WERI-Rb-1 (cell line): ENCODE measurements at regions not wholly inside any gene's neighbourhood (a gene's known extent, or its start where the extent isn't known, plus 50 kb on each side); places are given as distances from the start of the nearest gene placed in this dataset.
A peak's percentile ranks its signal among the peaks of the same experiment; 100 is the strongest.
"Not testable (repeated sequence)": the region's sequence is repeated elsewhere in the genome, so short reads cannot be mapped to it uniquely, and the experiment has no call there.

Experiments
- DNase-seq: peaks from one replicate; pipeline ENCODE4 v3.0.0-alpha.2; 2020
- H3K27ac ChIP-seq: fragments of 250-450 bp; sonication (Bioruptor Pico); 2 replicates; pipeline ENCODE4 v1.5.1; 2020; ENCODE audit warnings: mild to moderate bottlenecking, moderate library complexity
- H3K27me3 ChIP-seq: fragments of 250-450 bp; sonication (Bioruptor Pico); 2 replicates; pipeline ENCODE4 v1.5.1; 2021; ENCODE audit warnings: mild to moderate bottlenecking, low read depth, moderate library complexity; ENCODE audit not compliant: insufficient read depth, severe bottlenecking
- H3K36me3 ChIP-seq: fragments of 250-450 bp; sonication (Bioruptor Pico); 2 replicates; pipeline ENCODE4 v1.5.1; 2020; ENCODE audit warnings: mild to moderate bottlenecking, moderate library complexity
- H3K4me3 ChIP-seq: 2 replicates; pipeline ENCODE4 v1.5.1; 2011; ENCODE audit warnings: low read depth, mild to moderate bottlenecking, control low read depth, low read length
- H3K9me3 ChIP-seq: fragments of 250-450 bp; sonication (Bioruptor Pico); 2 replicates; pipeline ENCODE4 v1.5.1; 2021; ENCODE audit warnings: mild to moderate bottlenecking, moderate library complexity; ENCODE audit not compliant: severe bottlenecking
- TF ChIP-seq, protein P1 (sequence below): IDR thresholded peaks from 2 replicates; pipeline ENCODE4 v1.5.1; 2011; ENCODE audit warnings: low read depth, mild to moderate bottlenecking, control low read depth, inconsistent platforms, low read length

DNA sequence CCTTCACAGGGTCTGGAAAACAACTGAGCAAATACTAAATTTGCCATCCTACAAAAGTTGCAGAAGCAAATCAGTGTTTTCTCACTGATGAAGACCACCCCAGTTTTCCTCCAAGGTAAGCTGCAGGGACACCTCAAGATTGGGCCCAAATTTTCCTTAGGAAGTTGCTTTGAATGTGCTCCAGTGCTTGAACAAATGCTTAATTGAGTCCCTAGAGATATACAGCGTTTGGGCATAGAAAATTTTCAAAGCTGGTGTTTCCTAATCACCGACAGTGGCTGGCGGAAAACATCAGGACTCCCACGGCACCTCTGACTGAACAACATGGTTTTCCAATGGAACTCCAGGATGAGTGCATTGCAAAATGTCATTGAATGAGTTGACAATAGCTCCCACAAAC is 92.5 kb upstream of the HMGA2 start:
- H3K9me3 ChIP-seq: no peaks in the 10 kb centered on the region
- H3K4me3 ChIP-seq: no peak overlapping the region
- no peaks in the 10 kb centered on the region for H3K27me3 ChIP-seq
- DNase-seq: no peak
- no peak overlapping the region for H3K27ac ChIP-seq
- H3K36me3 ChIP-seq: no peaks in the 10 kb centered on the region
- TF ChIP-seq, protein P1, sequence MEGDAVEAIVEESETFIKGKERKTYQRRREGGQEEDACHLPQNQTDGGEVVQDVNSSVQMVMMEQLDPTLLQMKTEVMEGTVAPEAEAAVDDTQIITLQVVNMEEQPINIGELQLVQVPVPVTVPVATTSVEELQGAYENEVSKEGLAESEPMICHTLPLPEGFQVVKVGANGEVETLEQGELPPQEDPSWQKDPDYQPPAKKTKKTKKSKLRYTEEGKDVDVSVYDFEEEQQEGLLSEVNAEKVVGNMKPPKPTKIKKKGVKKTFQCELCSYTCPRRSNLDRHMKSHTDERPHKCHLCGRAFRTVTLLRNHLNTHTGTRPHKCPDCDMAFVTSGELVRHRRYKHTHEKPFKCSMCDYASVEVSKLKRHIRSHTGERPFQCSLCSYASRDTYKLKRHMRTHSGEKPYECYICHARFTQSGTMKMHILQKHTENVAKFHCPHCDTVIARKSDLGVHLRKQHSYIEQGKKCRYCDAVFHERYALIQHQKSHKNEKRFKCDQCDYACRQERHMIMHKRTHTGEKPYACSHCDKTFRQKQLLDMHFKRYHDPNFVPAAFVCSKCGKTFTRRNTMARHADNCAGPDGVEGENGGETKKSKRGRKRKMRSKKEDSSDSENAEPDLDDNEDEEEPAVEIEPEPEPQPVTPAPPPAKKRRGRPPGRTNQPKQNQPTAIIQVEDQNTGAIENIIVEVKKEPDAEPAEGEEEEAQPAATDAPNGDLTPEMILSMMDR: no peak

DNA sequence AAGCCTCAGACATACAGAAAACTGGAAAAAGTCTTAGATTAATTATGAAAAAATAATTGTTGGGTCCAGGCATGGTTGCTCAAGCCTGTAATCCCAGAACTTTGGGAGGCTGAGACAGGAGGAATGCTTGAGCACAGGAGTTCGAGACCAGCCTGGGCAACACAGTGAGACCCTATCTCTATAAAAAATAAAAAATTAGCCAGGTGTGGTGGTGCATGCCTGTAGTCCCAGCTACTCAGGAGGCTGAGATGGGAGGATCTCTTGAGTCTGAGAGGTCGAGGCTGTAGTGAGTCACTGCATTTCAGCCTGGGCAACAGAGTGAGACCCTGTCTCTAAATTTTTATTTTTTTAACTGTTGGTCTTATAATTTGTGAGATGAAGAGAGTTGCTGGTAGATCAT is 90.6 kb upstream of the HMGA2 start:
- not testable (repeated sequence) for H3K4me3 ChIP-seq, H3K36me3 ChIP-seq, H3K9me3 ChIP-seq, DNase-seq, H3K27me3 ChIP-seq, H3K27ac ChIP-seq

DNA sequence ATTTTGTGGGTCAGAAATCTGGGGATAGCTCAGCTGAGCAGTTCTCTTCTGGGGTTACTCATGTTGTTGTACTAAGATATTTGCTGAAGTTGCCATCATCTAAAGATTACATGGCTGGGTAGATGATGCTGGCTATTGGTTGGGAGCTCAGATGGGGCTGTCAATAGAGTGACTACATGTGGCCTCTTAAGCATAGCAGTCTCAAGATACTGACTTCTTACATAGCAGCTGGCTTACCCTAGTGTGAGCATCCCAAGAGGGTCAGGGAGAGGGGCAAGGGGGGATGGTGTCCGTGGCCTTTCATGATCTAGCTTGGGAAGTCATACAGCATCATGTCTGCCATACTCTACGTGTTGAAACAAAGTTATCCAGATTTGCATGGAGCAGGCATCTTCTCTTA is 90.1 kb upstream of the HMGA2 start:
- no peak for DNase-seq
- TF ChIP-seq, protein P1: no peak
- no peak overlapping the region for H3K27ac ChIP-seq
- no peaks in the 10 kb centered on the region for H3K9me3 ChIP-seq
- no peaks in the 10 kb centered on the region for H3K36me3 ChIP-seq
- H3K27me3 ChIP-seq: no peaks in the 10 kb centered on the region
- H3K4me3 ChIP-seq: no peak overlapping the region

DNA sequence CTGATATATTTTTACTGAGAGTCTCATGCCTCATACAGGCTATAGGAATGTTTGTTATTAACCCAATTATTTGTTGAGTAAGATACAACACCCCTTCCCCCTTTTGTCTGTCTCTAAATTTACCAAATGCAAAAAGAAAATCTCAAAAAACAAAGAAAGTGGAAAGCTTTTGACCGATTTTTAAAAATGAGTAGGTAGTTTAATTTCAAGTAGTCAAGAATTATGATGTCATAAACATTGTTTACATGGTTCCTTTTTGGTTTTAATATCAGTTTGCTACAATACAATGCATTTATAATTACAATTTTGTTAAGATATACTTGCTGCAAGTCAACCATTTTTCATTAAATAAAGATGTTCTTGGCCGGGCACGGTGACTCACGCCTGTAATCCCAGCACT is 84.7 kb upstream of the HMGA2 start:
- Histone ChIP-seq H3K27me3 (no peaks in the 10 kb centered on the region), H3K36me3 (no peaks in the 10 kb centered on the region), H3K9me3 (no peaks in the 10 kb centered on the region), H3K4me3 (no peak overlapping the region), H3K27ac (no peak overlapping the region)
- TF ChIP-seq, protein P1: no peak
- DNase-seq: no peak

DNA sequence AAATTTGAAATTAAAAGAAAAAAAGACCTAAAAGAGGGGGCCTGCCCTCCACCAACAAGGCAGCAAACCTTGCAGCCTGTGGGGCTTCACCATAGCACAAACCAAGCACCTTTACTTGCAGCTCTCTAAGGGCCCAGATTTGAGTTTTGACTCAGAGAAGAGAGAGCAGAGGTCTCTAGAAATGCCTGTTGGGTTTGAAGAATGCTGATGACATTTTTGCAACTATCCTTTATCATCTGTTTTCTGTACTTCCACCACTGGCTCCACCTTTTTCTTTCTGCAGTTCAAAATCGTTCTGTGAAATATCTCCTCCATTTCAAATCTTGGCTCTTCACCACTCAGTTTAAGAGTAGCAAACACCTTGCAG is 83.8 kb upstream of the HMGA2 start:
- no peak for DNase-seq
- no peak overlapping the region for H3K4me3 ChIP-seq
- no peaks in the 10 kb centered on the region for H3K9me3 ChIP-seq
- no peaks in the 10 kb centered on the region for H3K27me3 ChIP-seq
- TF ChIP-seq, protein P1: no peak
- no peaks in the 10 kb centered on the region for H3K36me3 ChIP-seq
- no peak overlapping the region for H3K27ac ChIP-seq

DNA sequence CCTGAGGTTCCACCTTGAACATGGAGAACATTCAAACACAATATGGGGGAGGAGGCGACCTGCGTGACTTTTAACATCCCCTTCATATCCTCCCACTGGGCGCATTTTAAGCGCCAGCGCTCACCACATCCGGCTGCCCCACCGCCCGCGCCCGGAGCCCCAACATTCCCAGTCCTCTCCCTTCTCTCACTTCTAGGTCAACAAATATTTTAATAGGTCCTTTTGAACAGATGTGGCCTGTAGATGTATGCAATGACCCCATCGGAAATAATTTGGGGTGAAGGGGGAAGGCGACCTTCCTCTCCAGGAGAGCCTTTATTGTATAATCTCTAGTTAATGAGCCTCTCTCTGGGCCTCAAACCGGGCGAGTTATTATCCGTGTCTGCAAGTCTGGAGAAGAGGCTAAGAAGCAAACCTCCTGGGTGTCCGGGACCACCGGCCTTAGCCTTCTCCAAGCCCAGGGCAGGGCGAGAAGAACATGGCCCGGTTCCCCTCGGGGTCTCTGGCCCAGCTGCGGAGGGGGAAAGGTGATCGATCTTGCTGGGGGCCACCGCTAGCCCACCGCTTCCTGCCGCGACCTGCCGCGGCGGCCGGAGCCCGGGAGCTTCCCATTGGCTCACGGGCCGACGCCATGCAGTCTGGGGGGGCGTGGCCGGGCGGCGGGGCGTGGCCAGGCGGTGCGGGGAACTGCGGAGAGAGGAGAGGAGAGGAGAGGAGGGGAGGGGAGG is 83.2 kb upstream of the HMGA2 start:
- Histone ChIP-seq H3K36me3 (no peaks in the 10 kb centered on the region), H3K27ac (peak overlapping the region; percentile 47), H3K4me3 (peak overlapping the region; percentile 46), H3K9me3 (no peaks in the 10 kb centered on the region), H3K27me3 (no peaks in the 10 kb centered on the region)
- TF ChIP-seq, protein P1: no peak
- peak; percentile 82 for DNase-seq
